NT2/D1 (cell line): ENCODE measurements at regions not wholly inside any gene's neighbourhood (a gene's known extent, or its start where the extent isn't known, plus 50 kb on each side); places are given as distances from the start of the nearest gene placed in this dataset.

Experiments used
- YY1 ChIP-seq: IDR thresholded peaks from 2 replicates; pipeline ENCODE4 v1.6.1; 2011; ENCODE audit not compliant: insufficient read length, insufficient read depth
- ZNF274 ChIP-seq: IDR thresholded peaks from 2 replicates; pipeline ENCODE4 v1.6.1; 2011; ENCODE audit warnings: mild to moderate bottlenecking, low read depth, low read length

DNA sequence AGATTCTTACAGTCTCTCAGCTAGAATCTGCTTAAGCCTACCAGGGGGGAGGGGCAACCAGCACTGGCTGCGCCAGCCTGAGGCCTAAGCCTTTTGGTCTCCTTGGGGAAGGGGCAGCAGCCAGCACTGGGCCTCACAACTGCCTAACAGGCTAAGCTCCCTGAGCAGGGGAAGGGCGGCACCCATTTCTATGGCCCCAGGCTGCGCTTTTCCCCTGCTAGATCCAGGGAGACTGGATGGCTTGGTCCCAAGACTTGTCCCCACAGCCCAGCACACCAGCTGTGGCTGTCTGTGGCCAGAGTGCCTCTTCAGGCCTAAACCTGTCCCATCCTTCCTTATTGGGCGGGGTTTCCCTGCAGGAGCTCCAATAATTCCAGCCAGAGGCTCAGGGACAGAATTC lies 1230.3 kb upstream of the CRIM1 start:
- no peak for TF ChIP-seq ZNF274
- TF ChIP-seq YY1, result no peak
